ENCODE measurements at regions not wholly inside any gene's neighbourhood (a gene's known extent, or its start where the extent isn't known, plus 50 kb on each side); places are given as distances from the start of the nearest gene placed in this dataset.
A peak's percentile ranks its signal among the peaks of the same experiment; 100 is the strongest.
"Not testable (repeated sequence)": the region's sequence is repeated elsewhere in the genome, so short reads cannot be mapped to it uniquely, and the experiment has no call there.

DNA sequence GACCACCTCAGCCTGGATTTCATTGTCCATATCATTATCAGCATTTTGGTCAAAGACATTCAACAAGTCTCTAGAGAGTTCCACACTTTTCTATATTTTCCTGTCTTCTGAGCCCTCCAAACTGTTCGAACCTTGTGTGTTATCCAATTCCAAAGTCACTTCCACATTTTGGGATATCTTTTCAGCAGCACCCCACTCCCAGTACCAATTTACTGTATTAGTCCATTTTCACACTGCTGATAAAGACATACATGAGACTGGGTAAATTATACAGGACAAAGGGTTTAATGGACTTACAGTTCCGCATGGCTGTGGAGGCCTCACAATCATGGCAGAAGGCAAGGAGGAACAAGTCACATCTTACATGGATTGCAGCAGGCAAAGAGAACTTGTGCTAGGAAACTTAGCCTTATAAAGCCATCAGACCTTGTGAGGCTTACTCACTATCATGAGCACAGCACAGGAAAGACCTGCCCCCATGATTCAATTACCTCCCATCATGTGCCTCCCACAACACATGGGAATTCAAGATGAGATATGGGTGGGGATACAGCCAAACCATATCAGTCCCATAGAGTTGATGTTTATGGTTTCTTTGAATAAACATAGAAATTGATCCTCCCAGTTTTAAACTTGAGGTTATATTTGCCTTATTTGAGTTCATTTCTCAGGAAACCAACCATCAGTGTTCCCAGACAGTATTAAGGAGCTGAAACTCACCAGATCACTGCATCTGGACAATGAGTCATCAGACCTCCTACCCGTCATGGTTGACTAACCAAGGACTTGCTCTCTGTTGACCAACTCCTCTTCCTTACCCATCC is 322.7 kb upstream of the DUSP10 start:
- DNase-seq (ENCODE audit: low spot score) = no peak

DNA sequence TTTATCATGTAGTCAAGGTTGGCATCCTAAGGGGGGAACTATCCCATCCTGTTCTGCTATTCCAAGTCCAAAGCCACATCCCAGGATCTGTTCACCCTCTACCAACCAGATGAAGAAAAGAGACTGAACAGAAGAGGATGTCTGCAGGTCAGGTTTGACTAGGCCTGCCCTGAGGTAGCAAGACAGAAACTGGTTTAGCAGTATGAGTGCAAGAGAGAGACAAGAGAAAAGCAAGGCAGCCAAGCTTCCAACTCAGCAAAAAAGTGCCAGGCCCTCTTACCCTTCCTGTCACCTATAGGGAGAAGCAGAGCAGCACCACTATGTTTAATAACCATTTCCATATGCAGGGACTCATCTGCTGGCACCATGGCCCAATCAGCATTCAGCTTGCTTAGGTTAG is 320.8 kb upstream of the DUSP10 start:
- no peak for DNase-seq (ENCODE audit: low spot score)

DNA sequence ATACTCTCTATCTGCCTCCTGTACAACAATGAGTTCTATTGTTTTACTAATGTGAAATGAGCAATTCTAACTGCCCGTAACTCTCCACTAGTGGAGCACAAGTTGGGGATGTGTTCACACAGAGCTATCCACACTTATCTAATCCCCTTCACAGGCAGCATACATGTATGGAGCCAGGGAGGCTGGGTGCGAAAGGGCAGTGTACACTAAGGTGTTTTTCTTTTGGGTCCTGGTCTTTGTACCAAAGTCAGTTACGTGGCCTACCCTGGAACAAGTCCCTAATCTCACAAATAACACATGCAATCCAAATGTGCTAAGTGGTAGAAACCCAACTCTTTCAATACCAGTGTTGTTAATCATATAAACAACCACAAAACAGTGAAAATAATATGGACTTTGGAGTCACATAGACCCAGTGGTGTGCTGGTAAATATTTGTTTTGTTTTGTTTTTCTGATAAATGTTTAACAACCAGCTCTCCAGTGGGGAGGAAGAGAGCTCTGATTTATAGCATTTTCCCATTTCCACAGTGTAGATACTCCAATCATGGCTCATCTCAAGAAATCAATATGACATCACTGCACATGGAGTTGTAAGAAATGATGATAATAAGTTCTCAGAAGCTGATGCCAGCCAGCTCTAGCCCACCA is 319.9 kb upstream of the DUSP10 start:
- no peak for DNase-seq (ENCODE audit: low spot score)

DNA sequence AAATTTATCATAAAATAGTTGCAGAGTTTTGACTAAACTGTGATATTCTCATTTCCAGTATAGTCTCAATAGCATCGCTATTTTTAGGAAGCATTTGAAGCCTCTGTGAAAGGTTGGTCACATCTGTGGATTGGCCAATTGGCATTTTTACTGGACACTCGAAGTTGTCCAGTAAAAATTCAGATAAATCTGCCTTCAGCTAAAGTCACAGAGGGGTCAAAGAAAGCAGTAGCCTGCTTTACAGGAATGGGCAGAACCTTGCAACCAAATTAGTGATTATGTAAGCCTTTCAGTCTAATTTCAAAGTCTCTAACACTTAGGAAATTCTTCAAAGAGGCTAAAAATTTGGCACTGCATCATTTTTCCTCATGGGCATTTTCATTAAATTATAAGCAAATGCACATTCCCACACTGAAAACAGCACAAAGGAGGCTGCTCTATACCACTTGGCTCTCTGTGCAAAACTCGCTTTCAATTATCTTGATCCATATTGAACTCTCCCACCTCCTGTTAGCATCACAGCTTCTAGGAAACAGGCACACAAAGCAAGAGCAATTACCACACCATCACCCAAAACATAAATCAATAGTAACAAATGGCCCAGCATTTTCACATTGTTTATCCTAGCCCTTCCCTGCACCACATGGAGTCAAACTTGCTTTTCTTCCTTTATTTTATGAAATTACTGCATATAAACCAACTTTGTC is 318.5 kb upstream of the DUSP10 start:
- DNase-seq (ENCODE audit: low spot score) = no peak

DNA sequence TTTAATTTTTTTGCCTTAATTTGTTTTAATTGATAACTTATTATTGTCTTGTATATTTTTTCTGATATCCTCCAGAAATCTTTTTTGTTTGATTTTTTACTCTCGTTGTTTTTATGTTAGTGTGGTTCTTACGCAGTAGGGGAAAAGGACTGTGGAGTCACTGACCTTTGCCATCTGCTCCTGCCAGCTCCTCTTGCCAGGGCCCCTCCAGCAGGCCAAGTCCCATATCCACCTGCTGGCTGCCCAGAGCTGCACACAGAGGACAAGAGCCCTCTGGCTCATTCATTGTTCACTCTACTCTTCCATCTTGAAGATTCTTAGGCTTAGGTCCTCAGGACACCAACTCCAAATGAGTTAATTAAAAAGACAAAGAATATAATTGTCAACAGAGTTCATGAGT is 316.4 kb upstream of the DUSP10 start:
- no peak for DNase-seq (ENCODE audit: low spot score)

DNA sequence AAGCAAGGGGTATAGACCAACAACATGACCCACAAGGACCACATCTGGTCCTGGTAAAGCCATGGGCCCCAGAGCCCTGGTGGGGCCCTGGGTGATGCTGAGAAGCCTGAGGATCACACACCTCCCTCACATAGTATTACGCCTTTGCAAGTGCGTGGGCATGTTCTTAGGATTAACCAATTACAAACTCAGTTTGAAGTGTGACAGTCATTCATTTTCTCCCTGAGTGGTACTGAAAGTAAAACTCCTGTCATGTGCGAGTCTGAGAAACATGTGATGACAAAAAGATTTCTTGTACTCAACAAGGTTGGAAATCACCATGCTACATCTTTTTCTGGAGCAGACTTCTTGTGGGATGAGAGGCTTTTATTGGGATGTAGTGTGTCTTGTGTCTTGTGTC is 315.3 kb upstream of the DUSP10 start:
- DNase-seq (ENCODE audit: low spot score) = no peak

DNA sequence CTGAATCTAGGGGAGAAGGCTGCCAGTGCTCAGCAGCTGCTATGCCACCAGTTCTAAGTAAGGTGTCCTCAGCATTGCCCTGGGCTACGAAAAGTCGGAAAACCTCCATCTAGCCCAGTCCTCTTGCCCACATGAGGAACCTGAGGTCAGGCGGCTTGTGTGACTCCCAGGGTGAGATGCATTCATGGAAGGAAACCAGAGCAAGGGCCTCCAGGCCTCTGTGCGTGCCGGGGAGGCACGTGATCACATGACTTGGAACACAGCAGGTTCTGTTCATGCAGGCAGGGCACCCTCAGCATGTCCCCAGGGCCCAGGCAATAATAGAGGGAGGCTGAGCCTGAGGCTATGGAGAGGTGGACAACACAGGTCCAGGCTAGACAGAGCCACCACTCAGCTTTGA is 312.5 kb upstream of the DUSP10 start:
- no peak for DNase-seq (ENCODE audit: low spot score)

DNA sequence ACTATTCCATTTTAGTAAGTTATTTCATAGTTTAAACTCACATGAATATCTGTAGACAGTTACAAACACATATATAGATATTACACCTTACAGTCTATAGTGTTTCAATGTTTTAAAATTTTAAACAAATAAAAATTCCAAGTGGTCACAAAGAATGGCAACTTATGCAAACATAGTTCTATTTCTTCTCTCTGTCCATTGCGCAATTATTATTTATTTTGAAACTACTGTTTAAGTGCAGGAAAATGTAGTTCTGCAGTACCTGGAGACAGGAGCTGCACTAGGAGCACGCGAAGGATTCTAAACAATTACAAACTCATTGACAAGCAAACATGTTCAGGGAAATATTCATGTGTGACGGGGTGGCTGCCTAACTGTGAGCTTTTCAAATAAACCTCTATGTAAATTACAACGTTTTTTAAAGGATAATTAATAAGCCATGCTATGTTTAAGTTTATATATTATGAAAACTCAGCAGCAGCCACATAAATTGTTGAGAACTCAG is 312.0 kb upstream of the DUSP10 start:
- DNase-seq (ENCODE audit: low spot score) = no peak

DNA sequence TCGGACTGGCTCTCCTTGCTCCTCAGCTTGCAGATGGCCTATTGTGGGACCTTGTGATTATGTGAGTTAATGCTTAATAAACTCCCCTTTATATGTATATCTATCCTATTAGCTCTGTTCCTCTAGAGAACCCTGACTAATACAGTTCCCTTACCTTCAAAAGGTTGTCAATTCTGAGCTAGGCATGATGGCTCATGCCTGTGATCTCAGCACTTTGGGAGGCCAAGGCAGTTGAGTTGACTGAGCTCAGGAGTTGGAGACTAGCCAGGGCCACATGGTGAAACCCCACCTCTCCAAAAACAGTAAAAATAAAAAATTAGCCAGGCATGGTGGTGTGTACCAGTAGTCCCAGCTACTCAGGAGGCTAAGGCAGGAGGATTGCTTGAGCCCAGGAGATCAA is 309.4 kb upstream of the DUSP10 start:
- DNase-seq (ENCODE audit: low spot score) = not testable (repeated sequence)

DNA sequence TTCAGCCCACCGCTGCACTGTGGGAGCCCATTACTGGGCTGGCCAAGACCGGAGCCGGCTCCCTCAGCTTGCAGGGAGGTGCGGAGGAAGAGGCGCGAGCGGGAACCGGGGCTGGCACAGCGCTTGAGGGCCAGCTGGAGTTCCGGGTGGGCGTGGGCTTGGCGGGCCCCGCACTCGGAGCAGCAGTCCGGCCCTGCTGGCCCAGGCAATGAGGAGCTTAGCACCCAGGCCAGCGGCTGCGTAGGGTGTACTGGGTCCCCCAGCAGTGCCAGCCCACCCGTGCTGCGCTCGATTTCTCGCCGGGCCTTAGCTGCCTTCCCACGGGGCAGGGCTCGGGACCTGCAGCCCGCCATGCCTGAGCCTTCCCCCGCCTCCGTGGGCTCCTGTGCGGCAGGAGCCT is 307.8 kb upstream of the DUSP10 start:
- not testable (repeated sequence) for DNase-seq (ENCODE audit: low spot score)

DNA sequence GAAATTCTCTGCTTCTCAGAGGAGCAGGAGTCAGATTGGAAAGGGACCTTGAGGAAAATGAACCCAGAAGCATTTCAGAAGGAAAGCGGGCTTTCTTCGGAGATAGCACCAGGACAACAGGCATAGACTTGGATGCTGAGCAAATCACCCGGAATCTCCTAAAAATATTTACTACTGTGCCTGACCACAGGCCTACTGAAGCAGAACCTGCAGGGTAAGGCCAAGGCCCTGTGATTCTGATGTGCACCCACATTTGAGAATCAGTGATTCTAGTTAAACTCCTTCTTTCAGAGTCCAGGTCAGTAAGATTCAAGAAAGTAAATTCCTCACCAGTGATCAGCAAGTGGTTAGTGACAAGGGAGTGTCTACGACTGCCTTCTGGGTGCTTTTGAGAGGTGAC is 307.3 kb upstream of the DUSP10 start:
- no peak for DNase-seq (ENCODE audit: low spot score)

DNA sequence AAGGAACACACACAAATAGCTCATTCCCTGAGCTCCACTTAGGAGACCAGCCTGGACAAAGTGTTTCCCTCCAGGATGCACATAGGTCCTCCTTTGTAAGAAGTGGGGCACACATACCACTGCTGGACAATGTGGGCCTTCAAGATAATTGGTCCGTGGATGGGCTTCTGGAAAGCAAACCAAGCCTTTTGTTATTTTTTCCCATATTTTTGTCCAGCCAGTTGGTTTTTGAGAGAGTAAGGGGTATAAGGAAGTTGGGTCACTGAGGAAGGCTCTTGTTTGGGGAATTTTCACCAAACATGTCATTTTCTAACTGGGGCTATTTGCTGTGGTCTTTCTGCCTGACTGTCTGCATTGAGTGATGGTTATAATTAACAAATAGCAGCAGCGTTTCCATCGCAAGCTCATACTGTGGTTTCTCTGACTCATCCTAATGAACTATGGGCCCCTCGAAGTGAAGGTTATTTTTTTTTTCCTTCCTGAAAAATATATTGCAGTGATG is 306.3 kb upstream of the DUSP10 start:
- peak; percentile 59 for DNase-seq (ENCODE audit: low spot score)

DNA sequence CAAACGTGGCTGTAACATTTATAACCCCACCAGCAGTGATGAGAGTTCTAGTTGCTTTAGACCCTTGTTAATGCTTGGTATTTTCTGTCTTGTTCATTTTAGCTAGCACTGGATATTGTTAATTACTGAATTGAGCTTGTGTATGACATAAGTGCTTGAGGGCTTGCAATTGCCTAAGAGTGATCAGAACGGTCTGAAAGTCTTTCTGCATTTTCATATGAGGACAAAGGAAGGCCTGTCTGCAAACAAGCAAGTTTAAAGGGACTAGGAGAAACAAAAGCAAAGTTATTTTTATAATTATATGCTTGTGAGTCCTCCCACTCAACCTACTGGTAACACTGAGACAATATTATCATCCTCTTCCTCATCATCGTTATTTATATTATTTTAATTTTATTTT is 305.5 kb upstream of the DUSP10 start:
- no peak for DNase-seq (ENCODE audit: low spot score)

DNA sequence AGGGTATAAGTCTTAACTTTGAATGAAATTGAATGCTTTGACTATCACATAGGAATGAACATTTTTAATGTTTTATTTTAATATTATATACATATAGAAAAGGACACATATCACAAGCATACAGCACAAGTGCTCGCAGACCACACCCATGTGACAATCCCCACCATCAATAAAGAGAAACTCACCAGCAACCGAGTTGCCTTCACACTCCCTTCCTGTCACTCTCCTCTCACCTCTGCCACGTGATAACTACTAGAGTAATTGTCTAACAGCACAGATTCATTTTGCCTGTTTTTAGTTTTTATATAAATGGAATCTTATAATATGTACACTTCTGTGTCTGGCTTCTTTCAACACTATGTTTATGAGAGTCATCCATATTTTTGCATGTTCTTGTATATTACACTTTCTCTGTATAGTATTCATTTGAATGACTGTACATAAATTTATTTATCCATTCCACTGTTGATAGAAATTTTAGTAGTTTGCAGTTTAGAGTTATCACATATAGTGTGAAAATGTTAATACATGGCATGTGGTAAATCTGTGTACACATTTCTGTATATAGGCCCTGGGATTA is 304.9 kb upstream of the DUSP10 start:
- no peak for DNase-seq (ENCODE audit: low spot score)

DNA sequence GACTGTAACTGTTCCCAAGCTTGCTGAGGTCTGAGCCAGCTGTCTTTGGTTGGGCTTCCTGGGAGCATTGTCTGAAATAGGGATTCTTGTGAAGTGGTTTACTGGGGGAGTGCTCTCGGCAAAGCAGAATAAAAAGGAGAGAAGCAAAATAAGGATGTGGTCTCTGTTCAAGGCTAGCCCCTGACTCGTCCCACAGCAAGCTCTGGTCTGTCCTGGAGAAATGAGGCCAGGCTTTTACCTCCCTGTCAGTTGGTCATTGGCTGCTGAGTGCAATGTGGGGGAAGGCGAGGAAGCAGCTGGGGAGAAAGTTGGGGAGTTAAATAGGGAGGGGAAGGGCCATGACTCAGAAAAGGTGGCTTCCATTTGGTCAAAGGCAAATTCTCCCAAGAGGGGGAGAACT is 303.9 kb upstream of the DUSP10 start:
- no peak for DNase-seq (ENCODE audit: low spot score)

DNA sequence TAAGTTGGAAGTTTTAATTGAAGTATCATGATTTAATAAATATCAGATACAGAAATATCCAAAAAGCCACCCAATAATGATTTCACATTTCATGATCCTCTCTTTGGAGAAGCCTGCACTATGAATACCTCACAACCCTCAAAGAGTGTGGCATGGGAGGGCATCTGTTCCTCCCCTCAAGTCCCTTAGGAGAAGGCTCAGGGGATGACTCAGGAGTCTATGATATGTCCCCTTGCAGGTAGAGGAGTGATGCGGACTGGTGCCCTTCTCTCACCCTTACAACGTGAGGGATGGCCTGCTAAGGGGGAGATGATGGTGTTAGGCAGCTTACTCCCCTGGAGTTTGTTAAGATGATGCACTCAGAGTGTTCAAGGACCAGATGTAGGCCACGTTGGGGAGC is 303.3 kb upstream of the DUSP10 start:
- DNase-seq (ENCODE audit: low spot score) = no peak

DNA sequence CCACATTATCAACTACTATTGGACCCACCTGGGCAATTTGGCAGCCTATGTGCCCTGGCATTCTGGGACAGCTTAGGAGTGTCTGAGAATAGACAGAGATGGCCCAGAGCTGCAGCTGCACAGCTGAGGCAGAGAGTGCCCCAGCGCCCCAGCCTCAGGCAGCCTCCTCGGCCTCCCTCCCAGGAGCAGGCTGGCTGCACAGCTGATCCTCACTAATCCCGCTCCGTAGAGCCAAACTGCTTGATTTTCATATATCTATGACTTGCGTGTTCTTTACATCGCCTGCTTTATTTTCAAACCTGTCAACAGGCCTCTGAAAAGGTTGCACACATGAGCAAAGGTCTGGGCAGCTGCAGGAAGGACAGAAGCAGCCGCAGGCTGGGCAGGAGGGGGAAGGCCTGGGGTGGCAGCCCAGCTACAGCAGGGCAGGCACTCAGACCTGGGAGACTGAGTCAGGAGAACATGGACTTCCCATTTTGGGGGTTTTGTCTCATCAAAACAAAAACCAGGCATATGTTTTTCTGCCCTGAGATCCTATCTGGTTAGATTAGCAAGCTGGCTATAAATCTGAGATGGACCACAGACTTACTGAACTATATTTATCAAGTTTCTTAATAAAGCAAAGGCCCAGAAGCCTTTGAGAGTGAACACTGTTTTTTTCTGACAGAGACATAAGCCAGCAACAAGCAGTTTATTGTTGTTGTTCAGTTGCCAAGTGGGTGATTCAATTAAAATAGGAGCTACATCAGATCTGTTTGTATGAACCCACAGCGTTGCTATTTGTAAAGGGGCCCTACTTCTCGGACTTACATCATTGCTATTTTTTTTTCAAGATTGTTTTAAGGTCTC is 301.8 kb upstream of the DUSP10 start:
- peak; percentile 81 for DNase-seq (ENCODE audit: low spot score)

DNA sequence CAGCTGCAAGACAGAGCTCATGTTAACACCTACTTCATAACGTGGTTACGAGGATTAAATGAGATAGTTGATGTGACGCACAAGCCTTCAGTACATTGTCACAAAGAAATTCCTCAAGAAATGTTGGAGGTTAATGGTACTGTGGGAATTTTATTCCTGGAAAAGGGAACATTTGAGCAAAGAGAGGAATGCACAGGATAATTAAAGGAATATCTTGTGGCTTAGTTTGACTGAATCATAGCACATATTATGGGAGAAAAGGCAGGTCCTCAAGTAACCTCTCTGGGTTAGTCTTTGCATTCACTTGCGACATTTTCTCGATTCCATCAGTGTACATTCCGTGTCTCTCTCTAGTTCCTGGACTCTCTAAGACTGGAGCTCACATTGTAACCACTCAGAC is 300.2 kb upstream of the DUSP10 start:
- DNase-seq (ENCODE audit: low spot score) = no peak

DNA sequence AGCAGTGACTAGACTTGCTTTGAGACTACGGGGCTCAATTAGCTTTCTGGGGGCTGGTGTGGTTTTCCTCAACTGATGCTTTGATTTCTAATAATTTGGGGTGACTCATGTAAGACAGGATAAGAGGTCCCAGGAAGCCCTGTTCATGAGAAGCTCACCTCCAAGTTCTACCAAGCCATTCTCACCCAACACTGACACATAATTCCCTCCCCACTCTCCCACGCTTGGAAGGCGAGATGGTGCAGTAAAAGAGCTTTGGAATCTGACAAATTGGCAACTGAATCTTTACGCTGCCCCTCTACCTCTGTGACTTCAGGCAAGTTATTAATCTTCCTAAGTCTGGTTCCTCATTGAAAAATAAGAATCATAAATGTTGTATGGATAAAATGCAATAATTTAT is 299.1 kb upstream of the DUSP10 start:
- no peak for DNase-seq (ENCODE audit: low spot score)

DNA sequence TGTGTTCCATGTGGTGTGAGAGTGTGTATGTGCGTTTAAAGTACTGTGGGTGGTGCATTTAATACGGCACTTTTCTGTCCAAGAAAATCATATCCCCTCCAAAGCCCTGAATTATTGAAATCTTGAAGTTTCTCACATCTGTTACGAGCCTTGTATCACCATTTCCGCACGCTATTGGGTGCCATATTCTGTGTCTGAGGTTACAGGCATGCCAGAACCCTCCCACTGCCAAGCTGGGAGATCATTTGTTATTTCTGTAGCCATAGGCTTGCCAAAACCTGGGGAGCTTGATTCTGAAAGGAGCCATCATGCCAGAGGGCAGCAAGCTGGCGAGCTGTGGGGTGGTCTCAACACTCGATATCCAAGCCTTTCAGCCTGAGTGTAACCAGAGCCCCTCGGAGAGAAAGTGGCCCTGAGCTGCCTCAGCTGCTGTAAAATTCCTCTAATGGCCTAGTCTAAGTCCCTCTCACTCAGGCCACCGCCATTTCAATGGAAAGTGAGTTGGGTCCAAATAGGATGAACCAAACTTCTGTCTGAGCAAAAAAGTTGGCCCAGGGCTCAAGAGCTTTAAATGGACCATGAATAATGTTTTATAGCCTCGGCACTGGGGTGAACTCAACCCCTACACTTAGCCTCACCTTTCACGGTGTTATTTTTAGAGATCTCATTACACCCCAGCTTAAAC is 298.4 kb upstream of the DUSP10 start:
- DNase-seq (ENCODE audit: low spot score) = no peak

DNA sequence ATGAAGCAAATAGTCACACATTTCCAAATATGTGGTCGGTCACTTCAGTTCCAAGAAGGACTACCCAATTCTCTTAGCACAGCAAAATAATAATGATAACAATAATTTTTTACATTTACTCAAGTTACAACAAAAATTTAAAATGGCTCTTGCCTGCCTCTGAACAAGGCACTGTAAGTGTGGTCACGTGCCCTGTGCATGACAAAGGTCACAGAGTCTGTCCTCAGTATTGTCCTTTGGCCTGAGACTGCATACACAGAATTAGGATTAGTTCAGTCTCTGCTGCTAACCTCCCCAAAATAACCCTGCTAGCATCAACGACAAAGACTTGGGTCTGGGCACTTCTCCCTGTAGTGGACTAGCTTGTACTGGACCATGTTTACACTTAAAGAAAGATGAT is 297.1 kb upstream of the DUSP10 start:
- no peak for DNase-seq (ENCODE audit: low spot score)

All from hepatic stellate cell (primary cell).